ENCODE measurements at regions not wholly inside any gene's neighbourhood (a gene's known extent, or its start where the extent isn't known, plus 50 kb on each side); places are given as distances from the start of the nearest gene placed in this dataset.

DNA sequence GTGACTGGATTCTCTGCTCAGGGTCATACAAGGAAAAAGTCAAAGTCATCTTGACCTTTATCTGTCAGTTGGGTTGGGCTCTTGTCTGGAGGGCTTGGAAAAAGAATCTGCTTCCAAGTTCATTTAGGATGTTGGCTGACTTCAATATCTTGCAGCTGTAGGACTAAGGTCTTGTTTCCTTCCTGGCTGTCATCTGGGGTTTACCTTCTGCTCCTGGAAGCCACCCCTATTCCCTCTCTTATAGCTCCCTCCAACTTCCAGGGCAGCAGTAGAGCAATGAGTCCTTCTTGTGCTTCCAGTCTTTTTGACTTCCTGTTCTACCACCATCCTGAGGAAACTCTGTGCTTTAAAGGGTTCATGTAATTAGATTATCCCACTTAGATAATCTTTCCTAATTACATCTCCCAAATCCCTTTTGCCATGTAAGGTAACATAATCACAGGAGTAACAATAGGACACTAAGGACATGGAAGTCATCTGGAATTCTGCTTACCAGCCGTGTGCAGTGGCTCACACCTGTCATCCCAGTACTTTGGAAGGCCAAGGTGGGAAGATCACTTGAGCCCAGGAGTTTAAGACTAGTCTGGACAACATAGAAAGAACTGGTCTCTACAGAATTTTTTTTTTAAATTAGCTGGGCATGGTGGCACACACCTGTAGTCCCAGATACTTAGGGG is 170.7 kb upstream of the KITLG start:
- H3F3A ChIP-seq (ENCODE audit: insufficient read depth, low read depth), result no peaks in the 10 kb centered on the region
- no peak overlapping the region for H3K4me3 ChIP-seq
- no peaks in the 10 kb centered on the region for H3K79me2 ChIP-seq (ENCODE audit: low read depth)
- no TSS peak for BruUV-seq (replicated peaks)
- H4K20me1 ChIP-seq (ENCODE audit: insufficient read depth), result no peaks in the 10 kb centered on the region
- no peaks in the 10 kb centered on the region for H3K4me1 ChIP-seq (replicated peaks; ENCODE audit: insufficient read depth)
- H3K9me2 ChIP-seq (ENCODE audit: insufficient read depth), result 0 out of 2 replicates have a peak, but pooled peaks cover 4% of the 10 kb centered on the region
- no peak overlapping the region for H2AFZ ChIP-seq
- 0 out of 2 replicates have a peak, but pooled peaks cover 7% of the 10 kb centered on the region for H3K9me3 ChIP-seq (ENCODE audit: insufficient read depth, low read depth)
- no peak for TF ChIP-seq CTCF (conservative IDR thresholded peaks at IDR 0.05)
- TF ChIP-seq EZH2 (IDR thresholded peaks at IDR 0.05; ENCODE audit: low read depth), result no peak
- H3K36me3 ChIP-seq (ENCODE audit: low read depth), result no peaks in the 10 kb centered on the region
- POLR2A ChIA-PET (ENCODE audit: unreplicated experiment), result no interaction called here
- DNase-seq, result no peak
- no peaks in the 10 kb centered on the region for H3K27me3 ChIP-seq (ENCODE audit: insufficient read depth, low read depth)
- no peak overlapping the region for H3K27ac ChIP-seq
- intact Hi-C loops (cut with micrococcal nuclease; ENCODE audit: unreplicated experiment), result no loop called here
- CTCF ChIA-PET, result no interaction called here
- no peak overlapping the region for H3K4me2 ChIP-seq

DNA sequence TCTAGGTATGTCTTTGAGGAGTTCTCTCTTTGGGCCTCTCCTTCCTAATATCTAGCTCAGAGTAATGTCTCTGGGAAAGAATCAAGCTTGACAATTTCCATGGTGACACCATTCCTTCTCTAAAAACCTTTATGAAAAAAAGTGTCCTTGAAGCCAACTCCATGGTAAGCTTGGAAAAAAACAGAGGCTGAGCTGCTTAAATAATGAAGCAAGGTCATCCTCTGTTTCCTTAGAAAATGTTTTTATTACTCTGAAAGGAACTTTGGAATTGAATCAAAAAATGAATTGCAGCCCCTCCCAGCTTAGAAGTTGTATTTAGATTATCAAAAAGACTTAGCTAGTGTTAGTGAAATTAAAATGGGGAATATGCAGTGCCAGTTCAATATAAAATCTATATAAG is 166.1 kb upstream of the KITLG start:
- Histone ChIP-seq H3K9me2 (ENCODE audit: insufficient read depth) (no peaks in the 10 kb centered on the region; the same call in 1 of the 2 replicates), H4K20me1 (ENCODE audit: insufficient read depth) (no peaks in the 10 kb centered on the region), H3K36me3 (ENCODE audit: low read depth) (no peaks in the 10 kb centered on the region), H2AFZ (no peak overlapping the region), H3K4me2 (no peak overlapping the region), H3F3A (ENCODE audit: insufficient read depth, low read depth) (no peaks in the 10 kb centered on the region), H3K79me2 (ENCODE audit: low read depth) (no peaks in the 10 kb centered on the region), H3K27me3 (ENCODE audit: insufficient read depth, low read depth) (no peaks in the 10 kb centered on the region), H3K9me3 (ENCODE audit: insufficient read depth, low read depth) (no peaks in the 10 kb centered on the region), H3K4me3 (no peak overlapping the region), H3K4me1 (replicated peaks; ENCODE audit: insufficient read depth) (no peaks in the 10 kb centered on the region), H3K27ac (no peak overlapping the region)
- no peak for DNase-seq
- intact Hi-C loops (cut with micrococcal nuclease; ENCODE audit: unreplicated experiment), result no loop called here
- CTCF ChIA-PET, result no interaction called here
- no TSS peak for BruUV-seq (replicated peaks)
- no peak for TF ChIP-seq CTCF (conservative IDR thresholded peaks at IDR 0.05)
- no peak for TF ChIP-seq EZH2 (IDR thresholded peaks at IDR 0.05; ENCODE audit: low read depth)
- POLR2A ChIA-PET (ENCODE audit: unreplicated experiment), result no interaction called here

- H3K9me2 ChIP-seq (ENCODE audit: insufficient read depth), result no peaks in the 10 kb centered on the region; the same call in 1 of the 2 replicates
- no peak overlapping the region for H3K27ac ChIP-seq
- ChIA-PET CTCF (no interaction called here), POLR2A (ENCODE audit: unreplicated experiment) (interaction anchor here (0.6 to 0.9 kb wide), 3 partner anchors 165 to 251 kb away, joined by 5 to 8 read pairs (median 6); no protein-coding TSS in a partner anchor)
- no peaks in the 10 kb centered on the region for H3K36me3 ChIP-seq (ENCODE audit: low read depth)
- no peak overlapping the region for H3K4me3 ChIP-seq
- no peaks in the 10 kb centered on the region for H3F3A ChIP-seq (ENCODE audit: insufficient read depth, low read depth)
- DNase-seq, result no peak
- intact Hi-C loops (cut with micrococcal nuclease; ENCODE audit: unreplicated experiment), result no loop called here
- no peak overlapping the region for H3K4me2 ChIP-seq
- H4K20me1 ChIP-seq (ENCODE audit: insufficient read depth), result no peaks in the 10 kb centered on the region
- H2AFZ ChIP-seq, result no peak overlapping the region
- H3K9me3 ChIP-seq (ENCODE audit: insufficient read depth, low read depth), result no peaks in the 10 kb centered on the region; the same call in 1 of the 2 replicates
- no peaks in the 10 kb centered on the region for H3K79me2 ChIP-seq (ENCODE audit: low read depth)
- TF ChIP-seq EZH2 (IDR thresholded peaks at IDR 0.05; ENCODE audit: low read depth), result no peak
- TF ChIP-seq CTCF (conservative IDR thresholded peaks at IDR 0.05), result no peak
- no peaks in the 10 kb centered on the region for H3K27me3 ChIP-seq (ENCODE audit: insufficient read depth, low read depth)
- H3K4me1 ChIP-seq (replicated peaks; ENCODE audit: insufficient read depth), result no peaks in the 10 kb centered on the region
- BruUV-seq (replicated peaks), result no TSS peak
These were observed 163.8 kb upstream of the KITLG start for GRCh38 chr12:88743946-88744685.
